HG03558 (cell line): ENCODE measurements at regions not wholly inside any gene's neighbourhood (a gene's known extent, or its start where the extent isn't known, plus 50 kb on each side); places are given as distances from the start of the nearest gene placed in this dataset.

Source experiments
- ATAC-seq: cut with Tn5 transposase; IDR thresholded peaks from one replicate; pipeline ENCODE4 v1.9.1; 2021; ENCODE audit warnings: moderate number of reproducible peaks; ENCODE audit not compliant: unreplicated experiment; ENCODE audit errors: extremely low read depth

- no peak for ATAC-seq
Observed at GRCh38 chr11:43243927-43244326, 67.9 kb upstream of the API5 start.

GRCh38 chr11:43245466-43245865, 66.3 kb upstream of the API5 start:
- no peak for ATAC-seq

- ATAC-seq: no peak
Observed at GRCh38 chr11:43250309-43250708, 61.5 kb upstream of the API5 start.

- ATAC-seq: no peak
Observed at GRCh38 chr11:43261775-43262174, 50.0 kb upstream of the API5 start.
